GM21360 (cell line): ENCODE measurements at regions not wholly inside any gene's neighbourhood (a gene's known extent, or its start where the extent isn't known, plus 50 kb on each side); places are given as distances from the start of the nearest gene placed in this dataset.
"Not testable (repeated sequence)": the region's sequence is repeated elsewhere in the genome, so short reads cannot be mapped to it uniquely, and the experiment has no call there.

ENCODE experiments used
- ATAC-seq: cut with Tn5 transposase; IDR thresholded peaks from one replicate; pipeline ENCODE4 v1.9.1; 2021; ENCODE audit warnings: mild to moderate bottlenecking, moderate library complexity; ENCODE audit not compliant: unreplicated experiment

GRCh38 chr3:187484547-187485295, 116.5 kb downstream of the RTP4 start:
- ATAC-seq, result no peak

DNA sequence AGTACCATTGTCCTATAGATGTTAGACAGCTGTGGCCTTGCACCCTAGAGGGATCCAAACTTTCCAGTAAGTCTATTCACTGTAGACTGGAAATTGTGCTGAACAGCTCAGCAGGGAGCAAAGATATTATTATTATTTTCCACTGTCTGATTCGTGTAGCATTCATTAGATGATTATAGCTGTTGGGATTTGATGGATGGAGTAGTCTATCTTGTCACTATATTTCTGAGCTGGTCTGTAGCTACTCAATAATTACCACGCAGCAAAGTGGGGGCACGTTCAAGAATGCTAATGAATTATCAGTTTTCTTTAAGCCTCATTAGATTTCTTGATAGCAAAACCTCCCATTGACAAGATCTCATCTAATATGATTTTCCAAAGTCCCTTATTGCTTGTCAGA, 113.2 kb downstream of the RTP4 start:
- no peak for ATAC-seq

DNA sequence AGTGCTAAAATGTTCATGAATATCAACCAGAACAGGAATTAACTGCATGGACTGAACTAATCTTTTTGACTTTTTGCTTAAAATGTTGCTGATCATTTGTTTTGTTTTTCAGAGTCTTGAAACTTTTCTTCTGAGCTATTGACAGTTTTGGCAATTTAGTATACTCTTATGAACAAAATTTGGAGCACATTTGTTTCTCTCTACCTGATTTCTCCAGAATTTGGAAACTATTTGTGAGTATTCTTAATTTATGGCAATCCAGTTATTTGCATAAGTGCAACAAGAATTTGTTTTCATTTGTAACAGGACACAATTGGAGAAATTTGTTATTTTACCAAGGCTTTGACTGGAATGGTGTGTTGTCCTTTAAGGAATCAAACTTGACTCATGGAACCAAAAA, 107.4 kb downstream of the RTP4 start:
- not testable (repeated sequence) for ATAC-seq

GRCh38 chr3:187473778-187474406, 105.7 kb downstream of the RTP4 start:
- no peak for ATAC-seq

DNA sequence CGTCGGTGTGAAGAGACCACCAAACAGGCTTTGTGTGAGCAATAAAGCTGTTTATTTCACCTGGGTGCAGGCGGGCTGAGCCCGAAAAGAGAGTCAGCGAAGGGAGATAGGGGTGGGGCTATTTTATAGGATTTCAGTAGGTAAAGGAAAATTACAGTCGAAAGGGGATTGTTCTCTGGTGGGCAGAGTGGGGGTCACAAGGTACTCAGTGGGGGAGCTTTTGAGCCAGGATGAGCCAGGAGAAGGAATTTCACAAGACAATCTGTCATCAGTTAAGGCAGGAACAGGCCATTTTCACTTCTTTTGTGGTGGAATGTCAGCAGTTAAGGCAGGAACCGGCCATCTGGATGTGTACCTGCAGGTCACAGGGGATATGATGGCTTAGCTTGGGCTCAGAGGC, 98.1 kb downstream of the RTP4 start:
- ATAC-seq, result not testable (repeated sequence)

DNA sequence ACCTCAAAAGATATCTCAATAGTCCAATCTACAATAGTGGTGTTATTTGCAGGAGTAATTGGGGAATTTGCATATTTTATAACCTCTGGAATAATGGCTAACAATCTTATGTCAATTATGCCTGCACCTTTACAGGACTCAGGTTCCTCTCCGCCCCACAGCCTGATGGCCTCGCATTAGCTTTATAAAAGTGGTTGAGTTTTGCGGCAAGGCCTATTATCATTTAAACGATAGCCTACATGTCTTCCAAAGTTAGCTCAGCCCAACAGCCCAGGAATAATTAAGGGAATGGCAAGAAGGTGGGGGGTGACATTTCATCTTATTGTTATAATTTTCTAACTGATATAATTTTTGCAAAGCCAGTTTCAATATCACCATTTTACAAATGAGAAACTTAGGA, 97.3 kb downstream of the RTP4 start:
- ATAC-seq, result no peak

- no peak for ATAC-seq
These were observed 96.5 kb downstream of the RTP4 start for GRCh38 chr3:187464682-187465081.

GRCh38 chr3:187458921-187459320, 90.7 kb downstream of the RTP4 start:
- ATAC-seq, result no peak

DNA sequence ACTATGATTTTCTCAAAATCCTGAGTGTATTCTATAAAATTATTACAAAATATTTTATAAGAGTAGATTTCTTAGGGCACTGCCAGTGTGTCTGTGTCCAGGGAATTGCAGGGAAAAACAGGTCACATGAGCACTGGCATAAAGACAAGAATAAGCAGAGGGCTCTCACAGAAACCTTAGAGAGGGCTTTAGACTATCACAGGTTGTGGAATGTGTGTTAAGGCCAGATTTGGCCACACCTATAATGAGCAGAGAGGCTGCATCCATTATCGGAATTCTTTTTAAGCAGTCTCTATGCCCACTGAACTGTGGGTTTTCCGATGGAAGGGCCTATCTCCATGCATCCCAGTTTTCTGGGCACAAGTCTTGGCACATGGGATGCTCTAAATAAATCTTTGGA, 90.2 kb downstream of the RTP4 start:
- no peak for ATAC-seq

- no peak for ATAC-seq
These were observed 88.1 kb downstream of the RTP4 start for GRCh38 chr3:187456250-187456649.

DNA sequence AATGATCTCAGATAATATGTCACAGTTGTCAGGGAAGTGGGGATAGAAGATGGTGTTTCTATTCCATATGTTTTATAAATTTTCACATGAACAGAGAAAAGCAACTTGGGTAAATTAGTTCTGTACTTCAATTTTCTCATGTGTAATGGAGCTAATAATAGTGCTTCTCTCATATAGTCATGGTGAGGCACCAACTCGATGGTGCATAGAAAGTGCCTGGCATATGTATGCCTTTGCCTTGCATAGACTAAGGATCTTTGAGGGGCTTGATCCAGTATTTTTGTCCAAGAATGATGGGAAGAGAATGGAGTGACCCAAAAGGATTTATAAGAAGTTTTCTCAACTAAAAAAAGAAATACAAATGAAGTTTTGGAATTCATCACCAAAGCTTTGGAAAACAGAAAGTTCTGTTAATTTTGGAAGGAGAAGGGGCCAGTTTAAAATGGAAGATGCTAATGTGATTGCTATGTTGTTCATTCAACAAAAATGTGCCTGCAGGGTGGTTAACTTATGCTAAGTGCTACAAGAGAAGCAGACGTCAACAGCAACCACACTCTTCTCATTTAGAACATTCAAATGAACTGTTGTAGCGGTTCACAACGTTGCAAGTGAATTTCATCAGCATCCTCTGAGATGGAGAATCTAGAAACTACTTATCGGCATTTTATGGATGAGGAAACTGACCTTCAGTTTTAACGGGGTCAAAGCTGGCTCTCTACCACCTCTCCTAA, 86.1 kb downstream of the RTP4 start:
- no peak for ATAC-seq

- no peak for ATAC-seq
These were observed 82.4 kb downstream of the RTP4 start for GRCh38 chr3:187450431-187451190.

GRCh38 chr3:187448674-187449073, 80.5 kb downstream of the RTP4 start:
- ATAC-seq, result no peak

GRCh38 chr3:187447737-187448136, 79.6 kb downstream of the RTP4 start:
- no peak for ATAC-seq

- no peak for ATAC-seq
These were observed 77.2 kb downstream of the RTP4 start for GRCh38 chr3:187445356-187445755.

DNA sequence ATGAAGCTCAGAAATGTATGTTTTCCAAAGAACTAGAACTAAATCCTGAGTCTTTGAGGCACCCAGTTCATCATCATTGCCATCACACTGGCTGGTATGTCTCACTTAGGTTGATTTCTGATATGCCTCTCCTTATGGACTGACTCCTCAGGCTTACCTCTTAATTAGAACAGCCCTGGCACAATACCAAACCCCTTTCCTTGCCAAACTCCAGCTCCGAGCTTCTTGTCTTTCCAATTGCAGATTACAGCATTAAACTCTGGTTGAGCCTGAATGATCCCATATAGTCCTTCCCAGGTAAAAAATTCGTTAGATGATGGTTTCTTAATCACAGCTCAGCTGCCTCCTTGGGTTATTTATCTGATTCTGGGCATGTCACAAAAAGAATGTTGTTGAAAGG, 66.3 kb downstream of the RTP4 start:
- ATAC-seq, result no peak

DNA sequence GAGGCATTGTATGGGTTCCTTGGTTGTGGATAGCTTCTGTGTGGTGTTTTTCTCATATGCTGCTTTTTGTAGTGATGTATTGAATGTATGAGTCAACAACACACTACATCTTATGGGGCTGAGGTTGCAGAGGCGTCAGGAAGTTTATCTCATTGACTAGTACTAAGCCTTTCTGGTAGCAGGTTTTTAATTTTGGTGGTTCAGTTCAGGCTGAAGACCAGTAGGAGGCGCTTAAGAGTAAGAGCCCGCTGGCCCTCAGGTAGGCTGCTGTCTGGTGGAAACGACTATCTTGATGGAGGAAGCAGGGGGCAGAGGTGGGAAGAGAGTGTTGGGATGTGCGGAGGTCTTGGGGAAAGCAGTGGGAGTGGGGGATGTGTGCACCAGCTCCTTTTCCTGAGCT, 62.4 kb downstream of the RTP4 start:
- ATAC-seq, result no peak
